ENCODE measurements at regions not wholly inside any gene's neighbourhood (a gene's known extent, or its start where the extent isn't known, plus 50 kb on each side); places are given as distances from the start of the nearest gene placed in this dataset.
"Not testable (repeated sequence)": the region's sequence is repeated elsewhere in the genome, so short reads cannot be mapped to it uniquely, and the experiment has no call there.

- no peak for DNase-seq
These were observed 172.3 kb downstream of the LNPK start for GRCh38 chr2:175829741-175830140.

GRCh38 chr2:175827856-175828255 lies 174.2 kb downstream of the LNPK start:
- no peak for DNase-seq

- DNase-seq = no peak
These were observed 177.8 kb downstream of the LNPK start for GRCh38 chr2:175824243-175824642.

- DNase-seq = no peak
These were observed 178.4 kb downstream of the LNPK start for GRCh38 chr2:175823707-175824073.

- DNase-seq = no peak
These were observed 178.9 kb downstream of the LNPK start for GRCh38 chr2:175823002-175823706.

- DNase-seq = no peak
These were observed 184.8 kb downstream of the LNPK start for GRCh38 chr2:175817221-175817620.

- no peak for DNase-seq
These were observed 186.5 kb downstream of the LNPK start for GRCh38 chr2:175815537-175815936.

GRCh38 chr2:175811971-175812370 lies 190.1 kb downstream of the LNPK start:
- no peak for DNase-seq

GRCh38 chr2:175808858-175809257 lies 193.2 kb downstream of the LNPK start:
- DNase-seq = no peak

- no peak for DNase-seq
These were observed 194.0 kb downstream of the LNPK start for GRCh38 chr2:175808078-175808477.

GRCh38 chr2:175807031-175807873 lies 194.8 kb downstream of the LNPK start:
- DNase-seq = no peak

GRCh38 chr2:175806570-175806969 lies 195.5 kb downstream of the LNPK start:
- DNase-seq = no peak

- no peak for DNase-seq
These were observed 196.0 kb downstream of the LNPK start for GRCh38 chr2:175806125-175806490.

- DNase-seq = no peak
These were observed 196.5 kb downstream of the LNPK start for GRCh38 chr2:175805442-175806124.

- no peak for DNase-seq
These were observed 197.9 kb downstream of the LNPK start for GRCh38 chr2:175804122-175804521.

- DNase-seq = not testable (repeated sequence)
These were observed 205.6 kb downstream of the LNPK start for GRCh38 chr2:175796422-175796821.

- peak; percentile 15 for DNase-seq
These were observed 208.4 kb downstream of the LNPK start for GRCh38 chr2:175793648-175794047.

- no peak for DNase-seq
These were observed 209.2 kb downstream of the LNPK start for GRCh38 chr2:175792881-175793280.

- no peak for DNase-seq
These were observed 209.9 kb downstream of the LNPK start for GRCh38 chr2:175792199-175792598.

GRCh38 chr2:175786471-175787124 lies 215.5 kb downstream of the LNPK start:
- no peak for DNase-seq

GRCh38 chr2:175777337-175777736 lies 224.7 kb downstream of the LNPK start:
- not testable (repeated sequence) for DNase-seq

- no peak for DNase-seq
These were observed 232.9 kb downstream of the LNPK start for GRCh38 chr2:175769200-175769599.

GRCh38 chr2:175766880-175767279 lies 235.2 kb downstream of the LNPK start:
- DNase-seq = no peak
